Osteocyte (in vitro differentiated cells): ENCODE measurements at regions not wholly inside any gene's neighbourhood (a gene's known extent, or its start where the extent isn't known, plus 50 kb on each side); places are given as distances from the start of the nearest gene placed in this dataset.

ENCODE experiments used
- DNase-seq: peaks from one replicate; pipeline ENCODE4 v3.0.0; 2021; ENCODE audit warnings: mixed read lengths; ENCODE audit not compliant: unreplicated experiment; ENCODE audit errors: extremely low spot score
- H3K27ac Mint-ChIP-seq: one replicate; pipeline ENCODE4 v1.8.0; 2021; ENCODE audit warnings: mild to moderate bottlenecking, mixed read lengths; ENCODE audit not compliant: unreplicated experiment
- H3K27me3 Mint-ChIP-seq: one replicate; pipeline ENCODE4 v1.8.0; 2021; ENCODE audit warnings: mixed read lengths; ENCODE audit not compliant: unreplicated experiment
- H3K36me3 Mint-ChIP-seq: one replicate; pipeline ENCODE4 v1.8.0; 2021; ENCODE audit warnings: mixed read lengths; ENCODE audit not compliant: unreplicated experiment
- H3K4me1 Mint-ChIP-seq: one replicate; pipeline ENCODE4 v1.8.0; 2021; ENCODE audit warnings: mixed read lengths; ENCODE audit not compliant: unreplicated experiment
- H3K4me3 Mint-ChIP-seq: one replicate; pipeline ENCODE4 v1.8.0; 2021; ENCODE audit warnings: mild to moderate bottlenecking, moderate library complexity, mixed read lengths; ENCODE audit not compliant: unreplicated experiment
- H3K9me3 Mint-ChIP-seq: one replicate; pipeline ENCODE4 v1.8.0; 2021; ENCODE audit warnings: mixed read lengths; ENCODE audit not compliant: unreplicated experiment
- CTCF ChIP-seq: fragments of 200-600 bp; sonication (generic); IDR thresholded peaks from 2 replicates; pipeline ENCODE4 v1.5.0; 2021; ENCODE audit warnings: antibody characterized with exemption, mild to moderate bottlenecking, moderate library complexity

GRCh38 chr4:123667496-123667895 lies 270.9 kb downstream of the SPRY1 start:
- no peaks in the 10 kb centered on the region for H3K4me1 Mint-ChIP-seq
- TF ChIP-seq CTCF: no peak
- H3K36me3 Mint-ChIP-seq: peaks cover 2% of the 10 kb centered on the region
- DNase-seq: no peak
- H3K4me3 Mint-ChIP-seq: no peak overlapping the region
- no peaks in the 10 kb centered on the region for H3K27me3 Mint-ChIP-seq
- peaks cover 5% of the 10 kb centered on the region for H3K9me3 Mint-ChIP-seq
- no peak overlapping the region for H3K27ac Mint-ChIP-seq

DNA sequence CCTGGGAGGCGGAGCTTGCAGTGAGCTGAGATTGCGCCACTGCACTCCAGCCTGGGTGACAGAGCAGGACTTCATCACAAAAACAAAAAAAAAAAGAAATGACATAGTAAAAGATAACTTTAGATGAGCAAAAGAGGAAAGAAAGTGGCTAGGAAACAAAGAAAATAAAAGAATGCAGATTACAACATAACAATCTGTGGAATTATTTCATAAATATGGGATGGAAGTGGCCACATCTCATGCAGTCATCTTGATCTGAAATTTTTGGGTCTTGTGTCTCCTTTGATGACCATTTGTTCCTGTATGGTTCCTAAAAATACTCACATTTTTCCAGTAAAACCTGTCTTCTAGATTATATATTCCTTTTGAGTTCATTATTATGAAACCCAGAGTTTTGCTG lies 271.4 kb downstream of the SPRY1 start:
- Mint-ChIP-seq H3K36me3 (peaks cover 2% of the 10 kb centered on the region), H3K27me3 (no peaks in the 10 kb centered on the region), H3K4me1 (no peaks in the 10 kb centered on the region), H3K4me3 (no peak overlapping the region), H3K9me3 (peaks cover 5% of the 10 kb centered on the region), H3K27ac (no peak overlapping the region)
- no peak for DNase-seq
- no peak for TF ChIP-seq CTCF

GRCh38 chr4:123671636-123672404 lies 275.2 kb downstream of the SPRY1 start:
- Mint-ChIP-seq H3K4me3 (no peak overlapping the region), H3K36me3 (no peaks in the 10 kb centered on the region), H3K4me1 (peaks cover 8% of the 10 kb centered on the region), H3K27me3 (no peaks in the 10 kb centered on the region), H3K9me3 (peaks cover 5% of the 10 kb centered on the region), H3K27ac (no peak overlapping the region)
- no peak for DNase-seq
- TF ChIP-seq CTCF: no peak

- no peaks in the 10 kb centered on the region for H3K27me3 Mint-ChIP-seq
- H3K4me3 Mint-ChIP-seq: no peak overlapping the region
- peaks cover 5% of the 10 kb centered on the region for H3K9me3 Mint-ChIP-seq
- peaks cover 8% of the 10 kb centered on the region for H3K4me1 Mint-ChIP-seq
- no peak for TF ChIP-seq CTCF
- H3K36me3 Mint-ChIP-seq: no peaks in the 10 kb centered on the region
- DNase-seq: no peak
- H3K27ac Mint-ChIP-seq: no peak overlapping the region
Observed at GRCh38 chr4:123672987-123673386, 276.4 kb downstream of the SPRY1 start.

GRCh38 chr4:123673971-123674370 lies 277.4 kb downstream of the SPRY1 start:
- Mint-ChIP-seq H3K4me1 (peaks cover 8% of the 10 kb centered on the region), H3K27ac (no peak overlapping the region), H3K36me3 (no peaks in the 10 kb centered on the region), H3K4me3 (no peak overlapping the region), H3K9me3 (no peaks in the 10 kb centered on the region), H3K27me3 (no peaks in the 10 kb centered on the region)
- DNase-seq: no peak
- no peak for TF ChIP-seq CTCF
